MM.1S (cell line): ENCODE measurements at regions not wholly inside any gene's neighbourhood (a gene's known extent, or its start where the extent isn't known, plus 50 kb on each side); places are given as distances from the start of the nearest gene placed in this dataset.
"Not testable (repeated sequence)": the region's sequence is repeated elsewhere in the genome, so short reads cannot be mapped to it uniquely, and the experiment has no call there.

Experiments
- EZH2 ChIP-seq: fragments of 300-600 bp; sonication (generic); optimal IDR thresholded peaks from 2 replicates; pipeline ENCODE3; 2017; ENCODE audit warnings: low read depth, mild to moderate bottlenecking, antibody characterized with exemption, low read length, mixed read lengths
- EZH2phosphoT487 ChIP-seq: fragments of 300-600 bp; sonication (generic); IDR thresholded peaks from 2 replicates; pipeline ENCODE4 v1.6.1; 2018; ENCODE audit warnings: antibody characterized with exemption, low read length
- TF ChIP-seq, protein P1 (sequence below): fragments of 300-600 bp; sonication (generic); IDR thresholded peaks from 2 replicates; pipeline ENCODE4 v1.5.1; 2016; ENCODE audit warnings: antibody characterized with exemption, low read length, mixed read lengths

DNA sequence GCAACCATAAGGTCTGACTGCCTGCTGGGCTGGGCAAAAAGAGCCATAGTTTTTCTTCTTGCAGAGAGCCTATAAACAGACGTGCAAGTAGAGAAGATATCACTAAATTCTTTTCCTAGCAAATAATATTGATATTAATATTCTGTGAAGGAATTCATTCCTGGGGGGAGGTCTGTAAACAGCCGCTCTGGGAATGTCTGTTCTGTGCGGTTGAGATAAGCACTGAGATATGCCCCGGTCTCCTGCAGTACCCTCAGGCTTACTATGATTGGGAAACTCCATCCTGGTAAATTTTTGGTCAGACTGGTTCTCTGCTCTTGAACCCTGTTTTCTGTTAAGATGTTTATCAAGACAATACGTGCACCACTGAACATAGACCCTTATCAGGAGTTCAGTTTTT is 167.1 kb upstream of the MEF2C start:
- TF ChIP-seq, protein P1, sequence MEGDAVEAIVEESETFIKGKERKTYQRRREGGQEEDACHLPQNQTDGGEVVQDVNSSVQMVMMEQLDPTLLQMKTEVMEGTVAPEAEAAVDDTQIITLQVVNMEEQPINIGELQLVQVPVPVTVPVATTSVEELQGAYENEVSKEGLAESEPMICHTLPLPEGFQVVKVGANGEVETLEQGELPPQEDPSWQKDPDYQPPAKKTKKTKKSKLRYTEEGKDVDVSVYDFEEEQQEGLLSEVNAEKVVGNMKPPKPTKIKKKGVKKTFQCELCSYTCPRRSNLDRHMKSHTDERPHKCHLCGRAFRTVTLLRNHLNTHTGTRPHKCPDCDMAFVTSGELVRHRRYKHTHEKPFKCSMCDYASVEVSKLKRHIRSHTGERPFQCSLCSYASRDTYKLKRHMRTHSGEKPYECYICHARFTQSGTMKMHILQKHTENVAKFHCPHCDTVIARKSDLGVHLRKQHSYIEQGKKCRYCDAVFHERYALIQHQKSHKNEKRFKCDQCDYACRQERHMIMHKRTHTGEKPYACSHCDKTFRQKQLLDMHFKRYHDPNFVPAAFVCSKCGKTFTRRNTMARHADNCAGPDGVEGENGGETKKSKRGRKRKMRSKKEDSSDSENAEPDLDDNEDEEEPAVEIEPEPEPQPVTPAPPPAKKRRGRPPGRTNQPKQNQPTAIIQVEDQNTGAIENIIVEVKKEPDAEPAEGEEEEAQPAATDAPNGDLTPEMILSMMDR: not testable (repeated sequence)
- not testable (repeated sequence) for TF ChIP-seq EZH2, EZH2phosphoT487
